WERI-Rb-1 (cell line): ENCODE measurements at regions not wholly inside any gene's neighbourhood (a gene's known extent, or its start where the extent isn't known, plus 50 kb on each side); places are given as distances from the start of the nearest gene placed in this dataset.

Source experiments
- DNase-seq: peaks from one replicate; pipeline ENCODE4 v3.0.0-alpha.2; 2020
- H3K27ac ChIP-seq: fragments of 250-450 bp; sonication (Bioruptor Pico); 2 replicates; pipeline ENCODE4 v1.5.1; 2020; ENCODE audit warnings: mild to moderate bottlenecking, moderate library complexity
- H3K27me3 ChIP-seq: fragments of 250-450 bp; sonication (Bioruptor Pico); 2 replicates; pipeline ENCODE4 v1.5.1; 2021; ENCODE audit warnings: mild to moderate bottlenecking, low read depth, moderate library complexity; ENCODE audit not compliant: insufficient read depth, severe bottlenecking
- H3K36me3 ChIP-seq: fragments of 250-450 bp; sonication (Bioruptor Pico); 2 replicates; pipeline ENCODE4 v1.5.1; 2020; ENCODE audit warnings: mild to moderate bottlenecking, moderate library complexity
- H3K4me3 ChIP-seq: 2 replicates; pipeline ENCODE4 v1.5.1; 2011; ENCODE audit warnings: low read depth, mild to moderate bottlenecking, control low read depth, low read length
- H3K9me3 ChIP-seq: fragments of 250-450 bp; sonication (Bioruptor Pico); 2 replicates; pipeline ENCODE4 v1.5.1; 2021; ENCODE audit warnings: mild to moderate bottlenecking, moderate library complexity; ENCODE audit not compliant: severe bottlenecking
- CTCF ChIP-seq: IDR thresholded peaks from 2 replicates; pipeline ENCODE4 v1.5.1; 2011; ENCODE audit warnings: low read depth, mild to moderate bottlenecking, control low read depth, inconsistent platforms, low read length

GRCh38 chr3:144229953-144230352 is 258.3 kb downstream of the DIPK2A start:
- H3K9me3 ChIP-seq: no peaks in the 10 kb centered on the region
- no peak overlapping the region for H3K27ac ChIP-seq
- no peaks in the 10 kb centered on the region for H3K27me3 ChIP-seq
- TF ChIP-seq CTCF: no peak
- DNase-seq: no peak
- H3K36me3 ChIP-seq: no peaks in the 10 kb centered on the region
- H3K4me3 ChIP-seq: no peak overlapping the region

GRCh38 chr3:144235489-144235888 is 263.9 kb downstream of the DIPK2A start:
- Histone ChIP-seq H3K4me3 (no peak overlapping the region), H3K9me3 (no peaks in the 10 kb centered on the region), H3K36me3 (no peaks in the 10 kb centered on the region), H3K27me3 (no peaks in the 10 kb centered on the region), H3K27ac (no peak overlapping the region)
- DNase-seq: no peak
- TF ChIP-seq CTCF: no peak

DNA sequence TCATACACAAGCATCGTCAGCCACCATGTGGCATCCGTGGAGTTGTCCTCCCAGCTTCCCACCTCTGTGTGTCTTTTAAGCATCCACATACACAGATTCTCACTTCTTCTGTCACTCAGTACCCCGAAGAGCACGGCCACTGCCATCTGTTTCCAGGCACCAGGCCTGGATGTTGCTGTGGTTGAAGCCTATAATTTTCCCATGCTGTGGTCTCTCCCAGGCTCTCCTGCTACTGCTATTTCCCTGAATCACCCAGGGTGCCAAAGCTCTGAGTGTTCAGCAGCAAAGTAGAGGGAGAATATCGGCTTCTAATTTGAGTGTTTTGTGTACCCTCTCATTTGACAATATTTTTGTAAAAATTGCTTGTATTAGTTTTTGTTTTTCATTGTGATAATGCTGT is 265.7 kb downstream of the DIPK2A start:
- TF ChIP-seq CTCF: no peak
- no peaks in the 10 kb centered on the region for H3K36me3 ChIP-seq
- DNase-seq: no peak
- H3K27me3 ChIP-seq: no peaks in the 10 kb centered on the region
- H3K27ac ChIP-seq: no peak overlapping the region
- no peaks in the 10 kb centered on the region for H3K9me3 ChIP-seq
- H3K4me3 ChIP-seq: no peak overlapping the region

GRCh38 chr3:144241404-144241803 is 269.8 kb downstream of the DIPK2A start:
- H3K9me3 ChIP-seq: no peaks in the 10 kb centered on the region
- H3K27ac ChIP-seq: no peak overlapping the region
- no peaks in the 10 kb centered on the region for H3K36me3 ChIP-seq
- no peak overlapping the region for H3K4me3 ChIP-seq
- H3K27me3 ChIP-seq: no peaks in the 10 kb centered on the region
- no peak for DNase-seq
- no peak for TF ChIP-seq CTCF

GRCh38 chr3:144242747-144243146 is 271.1 kb downstream of the DIPK2A start:
- no peak for DNase-seq
- TF ChIP-seq CTCF: no peak

GRCh38 chr3:144244662-144245061 is 273.0 kb downstream of the DIPK2A start:
- no peaks in the 10 kb centered on the region for H3K36me3 ChIP-seq
- TF ChIP-seq CTCF: no peak
- H3K4me3 ChIP-seq: no peak overlapping the region
- no peak overlapping the region for H3K27ac ChIP-seq
- H3K27me3 ChIP-seq: no peaks in the 10 kb centered on the region
- H3K9me3 ChIP-seq: no peaks in the 10 kb centered on the region
- DNase-seq: no peak

More at GRCh38 chr3:144242747-144243146, 271.1 kb downstream of the DIPK2A start:
- H3K9me3 ChIP-seq: no peaks in the 10 kb centered on the region
- no peaks in the 10 kb centered on the region for H3K36me3 ChIP-seq
- no peak overlapping the region for H3K4me3 ChIP-seq
- no peak overlapping the region for H3K27ac ChIP-seq
- H3K27me3 ChIP-seq: no peaks in the 10 kb centered on the region
